Tibial artery (tissue), 4 donors: ENCODE measurements at regions not wholly inside any gene's neighbourhood (a gene's known extent, or its start where the extent isn't known, plus 50 kb on each side); places are given as distances from the start of the nearest gene placed in this dataset.

ENCODE experiments used
- DNase-seq, 2 donors: peaks; one replicate each; pipeline ENCODE4 v3.0.0-alpha.2; 2019
- H3K27ac ChIP-seq, 2 donors: fragments of 200-600 bp; sonication (generic) in 1 of 2; 1 replicate in 1 of 2; 2 replicates in 1 of 2; pipeline ENCODE4 v1.5.1; 2018 to 2019; ENCODE audit warnings: mild to moderate bottlenecking in 1 of 2
- H3K27me3 ChIP-seq, 2 donors: fragments of 200-600 bp; sonication (generic) in 1 of 2; one replicate each; pipeline versions ENCODE4 v1.5.1 to v1.6.0; 2016 to 2019
- H3K36me3 ChIP-seq, 3 donors: fragments of 200-600 bp; sonication (generic) in 2 of 3; one replicate each; pipeline ENCODE4 v1.5.1; 2016 to 2019; ENCODE audit warnings: mild to moderate bottlenecking in 2 of 3
- H3K4me1 ChIP-seq, 4 donors: fragments of 200-600 bp; sonication (generic) in 2 of 4; 1 replicate in 3 of 4; 2 replicates in 1 of 4; pipeline ENCODE4 v1.5.1; 2016 to 2019
- H3K4me3 ChIP-seq, 2 donors: fragments of 200-600 bp; sonication (generic) in 1 of 2; 1 replicate in 1 of 2; 2 replicates in 1 of 2; pipeline ENCODE4 v1.5.1; 2018 to 2019; ENCODE audit warnings: mild to moderate bottlenecking in 2 of 2
- H3K9me3 ChIP-seq, 3 donors: fragments of 200-600 bp; sonication (generic) in 1 of 3; one replicate each; pipeline ENCODE4 v1.5.1; 2016 to 2019
- CTCF ChIP-seq, 2 experiments: fragments of 200-600 bp in 1 of 2; fragments of 450-650 bp in 1 of 2; IDR thresholded peaks; one replicate each; pipeline ENCODE4 v1.5.1; 2017 to 2019; ENCODE audit warnings: antibody characterized with exemption in 2 of 2, mild to moderate bottlenecking in 1 of 2, moderate library complexity in 1 of 2
- intact Hi-C: fragments of 100-400 bp; cut with DNase I; formaldehyde crosslinking; loops from one replicate; pipeline ENCODE4 v1.15.0; 2023; ENCODE audit warnings: low total_unique reads

DNA sequence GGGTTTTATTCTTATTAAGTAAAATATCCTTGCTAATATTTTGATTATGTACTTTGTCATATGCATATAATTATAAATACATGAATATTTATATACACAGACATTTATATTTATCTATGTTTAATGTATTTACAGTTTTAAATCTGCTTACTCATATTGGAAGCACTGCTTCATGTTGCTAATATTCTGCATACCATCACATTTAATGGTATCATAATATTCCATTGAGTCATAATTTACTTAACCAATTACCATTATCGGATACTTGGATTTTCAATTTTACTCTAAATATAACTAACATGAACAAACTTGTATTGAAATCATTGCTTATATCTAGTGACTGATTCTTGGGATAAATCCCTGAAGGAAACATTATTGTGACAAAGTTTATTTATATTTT lies 155.2 kb downstream of the MBL2 start:
- H3K4me1 ChIP-seq = no peaks in the 10 kb centered on the region
- H3K4me3 ChIP-seq = no peak overlapping the region
- no peaks in the 10 kb centered on the region for H3K36me3 ChIP-seq
- DNase-seq = no peak
- TF ChIP-seq CTCF (IDR thresholded peaks at IDR 0.05) = no peak
- no peak overlapping the region for H3K27ac ChIP-seq
- no peaks in the 10 kb centered on the region for H3K27me3 ChIP-seq
- H3K9me3 ChIP-seq = no peaks in the 10 kb centered on the region
- intact Hi-C loops = no loop called here

DNA sequence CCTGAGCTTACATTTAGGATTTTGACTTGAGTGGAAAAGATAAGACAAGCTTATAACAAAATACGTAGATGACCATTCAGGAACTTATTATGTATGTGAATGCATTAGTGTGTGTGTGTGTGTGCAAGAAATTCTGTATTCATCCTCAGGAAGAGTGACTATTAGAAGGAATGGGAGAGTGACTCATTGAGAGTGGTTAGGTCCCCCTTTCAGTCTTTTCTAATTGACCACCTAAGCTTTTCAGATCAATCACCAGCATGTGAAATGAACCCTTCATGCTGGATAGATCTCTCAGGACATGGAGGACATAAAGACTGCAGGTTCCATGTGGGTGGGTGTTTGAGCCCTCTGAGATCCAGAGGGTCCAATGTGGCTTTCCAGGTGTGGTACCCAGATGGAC lies 153.5 kb downstream of the MBL2 start:
- H3K27ac ChIP-seq = no peak overlapping the region
- no peaks in the 10 kb centered on the region for H3K9me3 ChIP-seq
- TF ChIP-seq CTCF (IDR thresholded peaks at IDR 0.05) = no peak
- intact Hi-C loops = no loop called here
- H3K36me3 ChIP-seq = no peaks in the 10 kb centered on the region
- no peaks in the 10 kb centered on the region for H3K4me1 ChIP-seq
- no peak overlapping the region for H3K4me3 ChIP-seq
- DNase-seq = no peak
- H3K27me3 ChIP-seq = peaks cover 0 to 3% of the 10 kb centered on the region in 2 donors

DNA sequence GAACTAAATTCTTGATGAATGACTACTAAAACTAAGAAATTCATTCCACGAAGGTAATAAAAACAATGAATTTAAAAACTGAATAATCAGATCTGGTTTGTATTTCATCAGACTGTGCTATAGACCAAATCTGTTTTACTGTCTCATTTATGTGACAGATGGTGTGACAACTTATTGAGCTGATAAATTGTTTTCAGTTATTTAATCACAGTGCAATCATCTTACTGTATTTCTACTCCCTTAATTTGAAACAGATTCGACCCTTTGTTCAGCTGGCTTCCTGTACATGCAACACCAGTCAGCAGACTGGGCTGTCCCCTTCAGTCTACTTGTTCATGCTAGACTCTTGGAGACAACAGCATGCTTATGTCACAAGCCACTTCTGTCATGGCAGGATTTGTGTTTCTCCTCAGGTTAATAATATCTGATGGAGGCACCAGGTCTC lies 150.9 kb downstream of the MBL2 start:
- no peak overlapping the region for H3K27ac ChIP-seq
- no peaks in the 10 kb centered on the region for H3K4me1 ChIP-seq
- no peak overlapping the region for H3K4me3 ChIP-seq
- DNase-seq = no peak
- no peaks in the 10 kb centered on the region for H3K9me3 ChIP-seq
- peaks cover 0 to 3% of the 10 kb centered on the region in 2 donors for H3K27me3 ChIP-seq
- intact Hi-C loops = no loop called here
- no peaks in the 10 kb centered on the region for H3K36me3 ChIP-seq
- no peak for TF ChIP-seq CTCF (IDR thresholded peaks at IDR 0.05)

- H3K4me1 ChIP-seq = no peaks in the 10 kb centered on the region
- no peaks in the 10 kb centered on the region for H3K36me3 ChIP-seq
- intact Hi-C loops = no loop called here
- H3K27me3 ChIP-seq = peaks cover 0 to 3% of the 10 kb centered on the region in 2 donors
- no peak overlapping the region for H3K27ac ChIP-seq
- H3K4me3 ChIP-seq = no peak overlapping the region
- TF ChIP-seq CTCF (IDR thresholded peaks at IDR 0.05) = no peak
- no peak for DNase-seq
- no peaks in the 10 kb centered on the region for H3K9me3 ChIP-seq
Observed at GRCh38 chr10:52623761-52624160, 148.8 kb downstream of the MBL2 start.

DNA sequence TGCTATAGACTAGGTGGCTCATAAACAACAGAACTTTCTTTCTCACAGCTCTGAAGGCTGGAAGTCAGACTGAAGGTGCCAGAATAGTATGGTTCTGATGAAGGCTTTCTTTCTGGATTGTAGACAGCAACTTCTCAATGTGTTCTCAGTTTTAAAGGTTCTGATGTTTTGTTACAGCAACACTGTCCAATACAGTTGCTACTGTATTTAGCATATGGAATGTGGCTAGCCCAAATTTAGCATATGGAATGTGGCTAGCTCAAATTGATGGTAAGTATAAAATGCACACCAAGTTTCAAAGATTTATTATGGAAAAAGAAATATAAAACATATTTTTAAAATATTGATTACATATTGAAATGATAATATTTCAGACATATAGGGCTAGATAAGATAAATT lies 145.3 kb downstream of the MBL2 start:
- Histone ChIP-seq H3K36me3 (no peaks in the 10 kb centered on the region), H3K9me3 (no peaks in the 10 kb centered on the region), H3K27ac (no peak overlapping the region), H3K4me1 (no peaks in the 10 kb centered on the region), H3K27me3 (peaks cover 0 to 3% of the 10 kb centered on the region in 2 donors), H3K4me3 (no peak overlapping the region)
- intact Hi-C loops = no loop called here
- DNase-seq = no peak
- no peak for TF ChIP-seq CTCF (IDR thresholded peaks at IDR 0.05)

- Histone ChIP-seq H3K4me1 (no peaks in the 10 kb centered on the region), H3K36me3 (no peaks in the 10 kb centered on the region), H3K9me3 (no peaks in the 10 kb centered on the region), H3K4me3 (no peak overlapping the region), H3K27me3 (no peaks in the 10 kb centered on the region), H3K27ac (no peak overlapping the region)
- DNase-seq = no peak
- intact Hi-C loops = no loop called here
- TF ChIP-seq CTCF (IDR thresholded peaks at IDR 0.05) = no peak
Observed at GRCh38 chr10:52631146-52631545, 141.4 kb downstream of the MBL2 start.
